ENCODE measurements at regions not wholly inside any gene's neighbourhood (a gene's known extent, or its start where the extent isn't known, plus 50 kb on each side); places are given as distances from the start of the nearest gene placed in this dataset.

DNA sequence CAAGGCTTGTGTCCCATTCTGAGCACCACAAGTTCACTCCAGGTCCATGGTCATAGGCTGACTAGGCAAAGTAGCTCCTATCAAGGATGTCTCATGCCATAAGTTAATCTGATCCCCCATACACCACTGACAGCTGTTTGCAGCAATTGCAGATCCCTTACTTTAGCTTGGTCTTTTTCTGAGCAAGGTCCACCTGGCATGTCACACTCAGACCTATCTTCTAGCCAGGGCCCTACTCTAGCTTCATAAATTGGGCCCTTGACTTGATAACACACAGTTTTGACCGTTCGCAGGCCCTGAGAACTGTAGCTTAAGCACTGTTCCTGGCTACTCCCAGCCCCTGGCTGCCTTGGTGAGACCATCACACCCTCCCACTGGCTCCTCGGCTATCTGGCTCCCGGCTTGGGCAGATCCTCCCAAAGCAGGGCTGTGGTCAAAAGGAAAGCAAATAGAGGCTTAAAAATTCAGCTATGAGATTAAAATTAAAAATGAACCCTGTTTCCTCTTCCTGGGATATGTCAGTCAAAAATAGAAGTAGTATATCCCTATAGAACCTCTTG lies 427.4 kb downstream of the RAB28 start:
- TF ChIP-seq, protein P1, sequence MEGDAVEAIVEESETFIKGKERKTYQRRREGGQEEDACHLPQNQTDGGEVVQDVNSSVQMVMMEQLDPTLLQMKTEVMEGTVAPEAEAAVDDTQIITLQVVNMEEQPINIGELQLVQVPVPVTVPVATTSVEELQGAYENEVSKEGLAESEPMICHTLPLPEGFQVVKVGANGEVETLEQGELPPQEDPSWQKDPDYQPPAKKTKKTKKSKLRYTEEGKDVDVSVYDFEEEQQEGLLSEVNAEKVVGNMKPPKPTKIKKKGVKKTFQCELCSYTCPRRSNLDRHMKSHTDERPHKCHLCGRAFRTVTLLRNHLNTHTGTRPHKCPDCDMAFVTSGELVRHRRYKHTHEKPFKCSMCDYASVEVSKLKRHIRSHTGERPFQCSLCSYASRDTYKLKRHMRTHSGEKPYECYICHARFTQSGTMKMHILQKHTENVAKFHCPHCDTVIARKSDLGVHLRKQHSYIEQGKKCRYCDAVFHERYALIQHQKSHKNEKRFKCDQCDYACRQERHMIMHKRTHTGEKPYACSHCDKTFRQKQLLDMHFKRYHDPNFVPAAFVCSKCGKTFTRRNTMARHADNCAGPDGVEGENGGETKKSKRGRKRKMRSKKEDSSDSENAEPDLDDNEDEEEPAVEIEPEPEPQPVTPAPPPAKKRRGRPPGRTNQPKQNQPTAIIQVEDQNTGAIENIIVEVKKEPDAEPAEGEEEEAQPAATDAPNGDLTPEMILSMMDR (conservative IDR thresholded peaks at IDR 0.05): no peak
- TF ChIP-seq EZH2 (IDR thresholded peaks at IDR 0.05; ENCODE audit: low read depth): no peak
- DNase-seq: no peak
- BruUV-seq (replicated peaks): no TSS peak
- H3K4me3 ChIP-seq: no peak overlapping the region
- no peak overlapping the region for H3K4me2 ChIP-seq
- H3K27ac ChIP-seq: no peak overlapping the region
- POLR2A ChIA-PET (ENCODE audit: unreplicated experiment): no interaction called here
- H3K9me3 ChIP-seq (ENCODE audit: insufficient read depth, low read depth): no peaks in the 10 kb centered on the region
- CTCF ChIA-PET: no interaction called here
- no peaks in the 10 kb centered on the region for H3K4me1 ChIP-seq (replicated peaks; ENCODE audit: insufficient read depth)
- H3K36me3 ChIP-seq (ENCODE audit: low read depth): no peaks in the 10 kb centered on the region
- H4K20me1 ChIP-seq (ENCODE audit: insufficient read depth): no peaks in the 10 kb centered on the region
- H3F3A ChIP-seq (ENCODE audit: insufficient read depth, low read depth): no peaks in the 10 kb centered on the region
- no peak overlapping the region for H2AFZ ChIP-seq
- H3K27me3 ChIP-seq (ENCODE audit: insufficient read depth, low read depth): no peaks in the 10 kb centered on the region
- no peaks in the 10 kb centered on the region for H3K79me2 ChIP-seq (ENCODE audit: low read depth)
- intact Hi-C loops (cut with micrococcal nuclease; ENCODE audit: unreplicated experiment): no loop called here
- no peaks in the 10 kb centered on the region for H3K9me2 ChIP-seq (ENCODE audit: insufficient read depth)

DNA sequence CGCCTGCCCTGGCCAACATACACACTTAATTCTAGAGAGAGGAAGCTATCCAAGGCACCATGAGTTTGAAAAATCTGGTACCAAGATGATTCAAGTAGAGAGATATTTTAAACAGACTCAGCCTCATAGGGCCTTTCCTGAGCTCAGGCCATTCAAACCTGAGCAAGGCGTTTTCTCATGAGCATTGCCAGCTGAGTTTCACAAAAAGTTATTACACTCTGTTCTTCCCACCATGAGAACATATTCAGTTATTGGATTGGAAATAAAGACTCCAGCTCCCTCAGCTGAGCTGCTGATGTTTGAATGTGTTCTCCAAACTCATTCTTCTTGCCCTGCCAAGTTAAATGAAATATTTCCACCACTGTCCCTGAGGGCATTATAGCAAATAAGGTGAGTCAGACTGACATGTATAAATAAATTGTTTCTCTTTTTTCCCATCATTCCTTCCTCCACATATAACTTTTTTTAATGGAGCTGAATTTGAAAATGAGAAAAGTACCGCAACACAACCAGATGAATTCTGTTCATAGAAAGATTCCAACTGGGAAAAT lies 429.6 kb downstream of the RAB28 start:
- intact Hi-C loops (cut with micrococcal nuclease; ENCODE audit: unreplicated experiment): no loop called here
- no peak overlapping the region for H2AFZ ChIP-seq
- no peak overlapping the region for H3K4me3 ChIP-seq
- CTCF ChIA-PET: no interaction called here
- no peaks in the 10 kb centered on the region for H3F3A ChIP-seq (ENCODE audit: insufficient read depth, low read depth)
- TF ChIP-seq, protein P1 (conservative IDR thresholded peaks at IDR 0.05): no peak
- TF ChIP-seq EZH2 (IDR thresholded peaks at IDR 0.05; ENCODE audit: low read depth): no peak
- POLR2A ChIA-PET (ENCODE audit: unreplicated experiment): no interaction called here
- H3K36me3 ChIP-seq (ENCODE audit: low read depth): no peaks in the 10 kb centered on the region
- H3K4me1 ChIP-seq (replicated peaks; ENCODE audit: insufficient read depth): no peaks in the 10 kb centered on the region
- H3K27me3 ChIP-seq (ENCODE audit: insufficient read depth, low read depth): no peaks in the 10 kb centered on the region
- H3K27ac ChIP-seq: no peak overlapping the region
- no peaks in the 10 kb centered on the region for H3K9me3 ChIP-seq (ENCODE audit: insufficient read depth, low read depth)
- H3K9me2 ChIP-seq (ENCODE audit: insufficient read depth): no peaks in the 10 kb centered on the region
- H4K20me1 ChIP-seq (ENCODE audit: insufficient read depth): no peaks in the 10 kb centered on the region
- no TSS peak for BruUV-seq (replicated peaks)
- H3K79me2 ChIP-seq (ENCODE audit: low read depth): no peaks in the 10 kb centered on the region
- no peak overlapping the region for H3K4me2 ChIP-seq
- no peak for DNase-seq

DNA sequence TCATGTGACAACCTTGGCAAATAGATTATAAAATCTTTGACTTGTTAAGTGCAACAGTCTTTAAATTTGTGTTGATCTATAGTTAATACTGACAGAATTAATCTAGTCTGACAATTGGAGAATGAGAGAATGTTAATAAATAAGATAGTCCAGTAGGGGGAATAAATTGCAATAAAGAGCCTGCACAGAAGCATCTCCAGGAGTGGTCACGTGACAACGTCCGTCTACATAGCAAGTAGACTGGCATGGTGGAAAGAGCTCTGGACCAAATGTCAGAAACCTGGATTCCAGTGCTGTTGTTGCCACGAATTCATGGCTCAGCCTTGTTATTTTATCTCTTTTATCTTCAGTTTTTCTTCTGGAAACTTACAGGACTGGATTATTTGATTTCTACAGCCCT lies 436.5 kb downstream of the RAB28 start:
- TF ChIP-seq, protein P1 (conservative IDR thresholded peaks at IDR 0.05): no peak
- Histone ChIP-seq H3F3A (ENCODE audit: insufficient read depth, low read depth) (no peaks in the 10 kb centered on the region), H3K9me2 (ENCODE audit: insufficient read depth) (no peaks in the 10 kb centered on the region), H3K9me3 (ENCODE audit: insufficient read depth, low read depth) (no peaks in the 10 kb centered on the region), H3K4me2 (no peak overlapping the region), H3K79me2 (ENCODE audit: low read depth) (no peaks in the 10 kb centered on the region), H4K20me1 (ENCODE audit: insufficient read depth) (no peaks in the 10 kb centered on the region), H3K4me1 (replicated peaks; ENCODE audit: insufficient read depth) (no peaks in the 10 kb centered on the region), H3K36me3 (ENCODE audit: low read depth) (no peaks in the 10 kb centered on the region), H3K27ac (no peak overlapping the region), H3K4me3 (no peak overlapping the region), H3K27me3 (ENCODE audit: insufficient read depth, low read depth) (no peaks in the 10 kb centered on the region), H2AFZ (no peak overlapping the region)
- ChIA-PET POLR2A (ENCODE audit: unreplicated experiment) (no interaction called here), CTCF (no interaction called here)
- intact Hi-C loops (cut with micrococcal nuclease; ENCODE audit: unreplicated experiment): no loop called here
- DNase-seq: no peak
- no TSS peak for BruUV-seq (replicated peaks)

All from PC-9 (cell line).